Fibroblast of upper back skin (primary cell): ENCODE measurements at regions not wholly inside any gene's neighbourhood (a gene's known extent, or its start where the extent isn't known, plus 50 kb on each side); places are given as distances from the start of the nearest gene placed in this dataset.

Experiments
- DNase-seq: peaks from one replicate; pipeline ENCODE4 v3.0.0-alpha.2; 2013

GRCh38 chr3:10585945-10586344 is 80.6 kb upstream of the ATP2B2 start:
- no peak for DNase-seq

DNA sequence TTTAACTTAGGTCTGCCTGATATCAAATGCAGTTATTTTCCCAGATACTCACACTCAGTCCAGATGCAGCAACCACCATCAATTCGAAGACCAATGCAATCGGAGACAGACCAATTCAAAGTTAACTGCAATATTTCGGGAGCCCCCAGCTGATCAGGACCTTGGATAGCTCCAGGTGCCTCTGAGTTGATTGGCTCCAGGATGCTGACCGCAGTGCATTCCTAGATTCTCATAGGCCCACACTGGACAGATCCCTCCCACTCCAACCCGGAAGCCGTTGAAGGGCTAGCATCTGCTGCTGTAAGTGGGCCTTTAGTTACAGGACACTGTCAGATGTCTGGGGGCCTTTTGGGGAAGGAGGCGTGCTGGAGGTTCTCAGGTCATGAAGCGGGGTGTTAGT is 89.5 kb upstream of the ATP2B2 start:
- DNase-seq, result peak; percentile 59

DNA sequence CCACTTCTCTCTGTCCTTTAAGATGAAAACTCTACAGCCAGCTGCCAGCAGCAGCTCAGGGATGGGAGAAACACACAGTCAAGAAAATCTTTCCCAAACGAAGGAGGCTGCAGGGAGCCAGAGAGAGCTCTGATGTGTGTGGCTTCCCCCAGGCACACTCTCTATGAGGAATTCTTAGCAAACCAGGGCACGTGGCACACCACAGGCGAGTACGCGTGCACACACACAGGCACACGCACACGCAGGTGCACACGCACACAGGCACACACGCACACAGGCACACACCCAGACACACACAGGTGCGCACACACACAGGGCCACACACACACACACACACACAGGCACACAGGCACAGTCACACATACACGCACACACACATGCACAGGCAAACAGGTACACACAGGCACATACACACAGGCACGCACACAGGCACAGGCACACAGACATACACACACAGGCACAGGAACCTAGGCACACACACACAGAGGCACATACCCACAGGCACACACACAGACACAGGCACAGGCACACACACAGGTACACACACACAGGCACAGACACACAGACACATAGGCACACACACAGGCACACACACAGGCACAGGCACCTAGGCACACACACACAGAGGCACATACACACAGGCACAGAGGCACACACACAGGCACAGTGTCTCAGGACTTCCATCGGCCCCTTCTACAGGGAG is 91.5 kb upstream of the ATP2B2 start:
- DNase-seq, result no peak

- DNase-seq, result no peak
Observed at GRCh38 chr3:10597733-10598132, 92.3 kb upstream of the ATP2B2 start.

DNA sequence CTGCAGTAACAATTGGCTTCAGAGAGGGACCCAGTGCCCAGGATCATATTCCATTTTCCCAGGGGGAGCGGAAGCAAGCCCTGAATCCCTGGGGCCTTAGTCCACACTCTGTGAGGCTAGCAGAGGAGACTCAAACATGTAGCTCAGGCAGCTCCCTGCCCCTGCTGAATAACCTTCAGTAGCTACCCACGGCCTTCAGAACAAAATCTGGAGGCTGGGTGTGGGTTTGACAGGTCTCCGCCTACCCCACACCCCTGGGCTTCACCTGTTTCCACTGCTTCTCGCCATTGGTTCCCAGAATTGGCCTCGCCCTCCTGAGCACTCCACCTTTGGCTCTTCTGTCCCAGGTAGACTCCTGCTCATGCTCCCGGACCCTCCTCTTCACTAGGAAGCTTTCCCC is 93.6 kb upstream of the ATP2B2 start:
- DNase-seq, result no peak

- DNase-seq, result no peak
Observed at GRCh38 chr3:10599444-10599843, 94.1 kb upstream of the ATP2B2 start.

DNA sequence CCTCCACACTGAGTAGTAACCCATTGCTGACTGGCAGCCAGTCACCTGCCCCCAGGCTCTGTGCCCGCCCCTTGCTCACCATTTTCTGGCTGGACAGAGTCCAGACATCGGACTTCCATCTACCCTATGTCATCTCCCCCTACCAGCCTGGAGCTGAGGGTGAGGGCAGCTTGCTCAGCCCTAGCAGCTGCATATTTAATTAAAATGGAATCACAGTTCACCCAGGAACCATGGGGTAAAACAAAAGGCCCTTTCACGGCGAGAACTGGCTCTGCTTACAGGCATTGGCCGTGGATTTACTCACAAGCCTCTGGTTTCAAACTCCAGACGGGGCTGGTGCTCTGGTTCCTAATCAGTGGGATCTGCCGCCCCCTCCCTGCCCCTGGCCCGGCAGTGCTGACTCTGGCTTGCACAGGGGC is 94.9 kb upstream of the ATP2B2 start:
- DNase-seq, result no peak

DNA sequence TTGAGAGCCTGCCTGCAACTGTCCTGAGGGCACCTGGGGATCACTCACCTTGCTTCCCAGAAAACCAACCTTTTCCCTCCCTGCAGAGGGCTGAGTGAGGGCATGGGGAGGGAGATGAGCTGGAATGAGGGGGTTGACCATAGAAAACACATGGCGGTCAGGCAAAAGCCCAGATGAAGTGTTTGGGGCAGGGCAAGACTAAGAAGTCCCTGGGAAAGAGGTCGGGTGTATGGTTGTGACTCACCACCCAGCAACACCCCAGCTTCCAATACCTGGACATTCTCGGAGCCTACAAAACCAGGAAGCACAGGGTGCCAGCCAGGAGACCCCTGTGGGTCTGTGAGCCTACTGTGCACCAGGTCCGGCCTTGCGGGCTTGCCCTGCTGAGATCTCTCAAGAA is 95.3 kb upstream of the ATP2B2 start:
- no peak for DNase-seq

DNA sequence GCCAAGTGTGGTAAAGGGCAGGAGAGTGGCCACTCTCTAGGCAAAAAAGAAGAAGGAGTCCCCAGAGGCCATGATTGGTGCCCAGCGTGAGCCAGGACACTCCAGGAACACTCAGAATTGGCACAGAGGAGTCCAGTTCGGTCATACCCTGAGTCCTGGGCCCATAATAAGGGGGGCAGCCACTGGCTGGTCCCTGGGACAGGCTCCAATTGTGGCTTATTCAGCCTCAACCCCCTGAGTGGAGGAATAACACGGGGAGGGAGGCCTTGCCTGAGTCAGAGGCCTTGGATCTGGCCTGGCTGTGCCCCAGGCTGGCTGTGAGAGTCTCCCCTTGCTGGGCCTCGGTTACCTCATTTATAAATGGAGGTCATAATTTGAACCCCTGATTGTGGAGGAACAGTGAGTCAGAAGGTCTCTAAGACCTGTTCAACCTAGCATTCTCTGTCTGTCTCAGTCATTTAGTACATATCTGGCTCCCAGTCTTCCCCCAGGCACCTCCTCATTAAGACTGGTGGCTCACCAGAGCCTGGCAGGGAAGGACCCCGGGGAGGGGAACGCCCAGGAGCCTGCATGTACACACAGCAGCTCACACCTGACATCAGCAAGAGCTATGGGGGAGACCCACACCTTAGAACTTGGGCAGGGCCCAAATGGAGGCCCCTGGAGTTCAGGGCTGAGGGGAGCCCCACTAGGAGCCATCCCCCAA is 95.9 kb upstream of the ATP2B2 start:
- no peak for DNase-seq

DNA sequence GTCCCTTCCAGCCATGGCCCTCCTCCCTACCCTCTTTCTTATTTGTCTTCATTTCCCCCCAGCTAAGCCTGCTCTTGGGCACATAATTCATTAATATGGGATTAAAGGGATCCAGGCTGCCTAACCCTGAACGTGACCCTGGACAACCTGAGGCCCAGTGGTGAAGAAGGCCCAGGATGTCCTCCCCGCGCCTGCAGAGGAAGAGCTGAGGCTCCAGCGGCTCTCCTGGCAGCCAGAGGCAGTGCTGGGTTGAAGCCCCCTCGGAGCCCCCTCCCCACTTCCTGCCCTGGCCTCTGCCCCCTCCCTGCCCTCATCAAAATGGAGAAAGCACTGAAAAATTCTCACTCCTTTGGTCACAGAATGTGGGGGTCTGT is 96.5 kb upstream of the ATP2B2 start:
- DNase-seq, result no peak

GRCh38 chr3:10602271-10602670 is 96.9 kb upstream of the ATP2B2 start:
- DNase-seq, result no peak

DNA sequence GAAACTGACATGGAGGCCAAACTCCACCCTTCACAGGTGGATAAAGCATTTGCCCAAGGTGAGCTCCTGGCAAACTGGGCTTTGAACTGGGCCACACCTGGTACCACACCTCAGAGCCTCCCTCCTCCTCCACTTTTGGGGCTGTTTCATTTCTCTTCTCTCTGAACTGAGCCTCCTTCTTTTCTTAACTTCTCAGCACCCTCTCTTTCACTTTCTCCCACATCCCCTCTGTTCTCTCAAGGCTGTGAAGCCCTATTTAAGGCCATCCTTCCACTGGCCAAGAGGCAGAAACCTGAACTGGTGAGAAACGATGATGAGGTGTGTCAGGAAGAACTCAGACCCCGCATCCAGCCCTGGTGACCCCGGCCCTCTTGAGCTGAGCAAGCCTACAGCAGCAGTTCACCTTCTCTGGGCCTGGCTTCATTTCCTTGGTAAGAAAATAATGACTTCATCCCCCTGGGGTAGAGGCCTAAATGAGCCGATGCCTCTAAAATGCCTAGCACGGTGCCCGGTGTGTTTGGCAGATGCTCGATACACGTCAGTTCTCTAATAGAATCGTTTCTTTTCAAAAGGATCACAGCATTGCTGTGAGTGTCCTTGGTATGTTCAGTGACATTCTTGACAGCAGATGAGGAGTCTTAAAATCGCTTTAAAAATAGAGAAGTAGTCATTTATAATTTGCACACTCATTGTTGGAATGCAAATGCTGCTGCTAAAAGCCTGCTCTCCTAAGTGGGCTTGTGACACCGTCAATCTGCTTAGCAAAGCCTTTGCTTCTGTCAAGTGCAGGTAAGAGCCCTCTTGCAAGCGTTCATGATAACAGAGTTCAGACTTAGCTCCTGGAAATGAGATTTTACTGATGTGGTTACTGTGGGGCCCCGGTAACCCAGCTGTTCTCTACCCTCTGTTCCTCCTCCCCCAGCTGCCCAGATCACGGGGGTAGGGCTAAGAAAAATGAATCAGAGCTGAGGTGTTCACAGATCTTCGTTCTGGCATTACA is 97.7 kb upstream of the ATP2B2 start:
- DNase-seq, result no peak

- no peak for DNase-seq
Observed at GRCh38 chr3:10609134-10609533, 103.7 kb upstream of the ATP2B2 start.

GRCh38 chr3:10614168-10614567 is 108.8 kb upstream of the ATP2B2 start:
- no peak for DNase-seq

DNA sequence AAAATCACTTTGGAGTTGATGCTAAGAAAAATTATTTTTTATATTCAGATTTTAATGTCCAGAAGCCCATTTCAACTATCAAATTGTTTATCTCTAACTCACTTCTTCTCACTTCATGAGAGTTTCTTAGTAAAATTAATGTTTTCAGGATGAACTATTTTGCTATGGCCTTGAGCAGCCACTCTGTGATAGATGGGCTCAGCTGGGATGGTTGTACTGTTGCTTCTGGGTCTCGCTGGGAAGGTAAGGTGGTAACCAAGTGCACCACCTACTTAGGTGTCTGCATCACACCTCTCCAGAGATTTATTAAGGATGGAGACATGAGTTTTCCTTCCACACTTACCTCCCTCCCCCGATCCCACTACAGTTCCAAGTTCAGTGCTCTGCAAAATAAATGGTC is 110.3 kb upstream of the ATP2B2 start:
- no peak for DNase-seq

GRCh38 chr3:10616321-10616720 is 110.9 kb upstream of the ATP2B2 start:
- no peak for DNase-seq

GRCh38 chr3:10619989-10620832 is 114.8 kb upstream of the ATP2B2 start:
- DNase-seq, result no peak

DNA sequence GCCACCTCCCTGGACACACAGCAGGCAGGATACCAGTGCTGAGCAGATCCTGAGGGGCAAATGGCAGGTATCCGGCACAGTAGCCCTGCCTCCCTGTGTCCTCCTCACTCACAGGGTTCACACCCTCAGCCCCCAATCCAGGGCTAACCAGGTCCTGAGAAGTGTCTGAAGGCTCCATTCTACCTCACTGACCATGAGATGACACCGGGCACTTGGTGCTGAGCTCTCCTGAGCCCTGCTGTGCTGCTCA is 115.4 kb upstream of the ATP2B2 start:
- DNase-seq, result no peak

- DNase-seq, result no peak
Observed at GRCh38 chr3:10623578-10624275, 118.3 kb upstream of the ATP2B2 start.

GRCh38 chr3:10625323-10625722 is 119.9 kb upstream of the ATP2B2 start:
- DNase-seq, result no peak

GRCh38 chr3:10627884-10628572 is 122.6 kb upstream of the ATP2B2 start:
- no peak for DNase-seq
